AG04450 (cell line): ENCODE measurements at regions not wholly inside any gene's neighbourhood (a gene's known extent, or its start where the extent isn't known, plus 50 kb on each side); places are given as distances from the start of the nearest gene placed in this dataset.

Experiments used
- CTCF ChIA-PET: fragments of 300-600, 350-600 bp; formaldehyde crosslinking; extraction: SDS; loops from one replicate; lab custom pipeline; 2022; ENCODE audit warnings: antibody characterized with exemption, inconsistent platforms; lab: Charles Lee
- POLR2A ChIA-PET: fragments of 350-600 bp; formaldehyde crosslinking; extraction: SDS; loops from one replicate; lab custom pipeline; 2021; ENCODE audit warnings: antibody characterized with exemption, inconsistent platforms; lab: Yijun Ruan, JAX
- DNase-seq: peaks from one replicate; pipeline ENCODE4 v3.0.0-alpha.2; 2011; ENCODE audit warnings: low read depth, low spot score
- H3K27ac ChIP-seq: one replicate; pipeline ENCODE4 v1.5.1; 2012; ENCODE audit warnings: low read depth, low read length, control low read depth
- H3K27me3 ChIP-seq: one replicate; pipeline ENCODE4 v1.6.0; 2012; ENCODE audit warnings: low read length; ENCODE audit not compliant: control insufficient read depth, insufficient read depth
- H3K4me3 ChIP-seq: 2 replicates; pipeline ENCODE4 v1.5.1; 2011; ENCODE audit warnings: mild to moderate bottlenecking, low read depth, low read length, control low read depth
- H3K9me3 ChIP-seq: 2 replicates; pipeline ENCODE4 v1.5.1; 2012; ENCODE audit warnings: low read length; ENCODE audit not compliant: control insufficient read depth, insufficient read depth
- TF ChIP-seq, protein P1 (sequence below): IDR thresholded peaks from 2 replicates; pipeline ENCODE4 v1.5.1; 2011; ENCODE audit warnings: low read depth, low read length, control low read depth, inconsistent platforms

DNA sequence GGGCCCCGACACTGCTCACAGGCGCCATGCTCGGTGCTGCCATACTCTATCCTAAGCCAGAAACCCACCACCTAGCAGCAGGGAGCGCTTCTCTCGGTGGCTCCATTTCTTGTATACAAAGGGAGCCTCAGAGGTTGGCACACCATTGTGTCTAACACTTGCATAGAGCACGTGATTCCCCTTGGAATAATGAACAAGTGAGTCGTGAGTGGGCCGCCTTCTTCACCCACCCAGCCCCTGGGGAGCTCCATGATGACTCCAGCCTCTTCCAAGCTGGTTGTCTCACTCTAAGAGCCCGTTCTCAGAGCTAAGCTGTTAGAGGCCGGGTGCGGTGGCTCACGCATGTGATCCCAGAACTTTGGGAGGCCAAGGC lies 82.3 kb upstream of the ZNF469 start:
- no peak for DNase-seq

DNA sequence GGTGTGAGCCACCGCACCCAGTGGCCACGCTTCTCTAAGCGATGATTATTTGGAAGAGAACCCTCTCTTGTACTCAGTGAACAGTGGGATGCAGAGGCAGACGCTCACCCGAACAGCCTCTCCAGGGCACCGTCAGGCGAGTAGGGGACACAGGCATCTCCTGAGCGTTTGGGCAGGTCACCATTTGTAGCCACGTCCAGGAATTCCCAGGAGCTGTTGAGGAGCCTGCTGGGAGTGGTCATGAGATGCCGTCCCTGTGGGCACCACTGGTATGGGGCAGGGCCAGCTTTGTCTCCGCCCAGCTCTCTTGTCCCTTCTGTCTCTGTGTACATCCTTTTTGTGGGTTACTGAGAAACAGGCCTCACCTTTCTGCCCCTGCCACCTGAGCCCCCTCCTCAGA lies 81.3 kb upstream of the ZNF469 start:
- Histone ChIP-seq H3K27me3 (no peaks in the 10 kb centered on the region), H3K4me3 (no peak overlapping the region), H3K27ac (no peak overlapping the region), H3K9me3 (peaks cover 12% of the 10 kb centered on the region)
- POLR2A ChIA-PET: no interaction called here
- CTCF ChIA-PET: no interaction called here
- TF ChIP-seq, protein P1, sequence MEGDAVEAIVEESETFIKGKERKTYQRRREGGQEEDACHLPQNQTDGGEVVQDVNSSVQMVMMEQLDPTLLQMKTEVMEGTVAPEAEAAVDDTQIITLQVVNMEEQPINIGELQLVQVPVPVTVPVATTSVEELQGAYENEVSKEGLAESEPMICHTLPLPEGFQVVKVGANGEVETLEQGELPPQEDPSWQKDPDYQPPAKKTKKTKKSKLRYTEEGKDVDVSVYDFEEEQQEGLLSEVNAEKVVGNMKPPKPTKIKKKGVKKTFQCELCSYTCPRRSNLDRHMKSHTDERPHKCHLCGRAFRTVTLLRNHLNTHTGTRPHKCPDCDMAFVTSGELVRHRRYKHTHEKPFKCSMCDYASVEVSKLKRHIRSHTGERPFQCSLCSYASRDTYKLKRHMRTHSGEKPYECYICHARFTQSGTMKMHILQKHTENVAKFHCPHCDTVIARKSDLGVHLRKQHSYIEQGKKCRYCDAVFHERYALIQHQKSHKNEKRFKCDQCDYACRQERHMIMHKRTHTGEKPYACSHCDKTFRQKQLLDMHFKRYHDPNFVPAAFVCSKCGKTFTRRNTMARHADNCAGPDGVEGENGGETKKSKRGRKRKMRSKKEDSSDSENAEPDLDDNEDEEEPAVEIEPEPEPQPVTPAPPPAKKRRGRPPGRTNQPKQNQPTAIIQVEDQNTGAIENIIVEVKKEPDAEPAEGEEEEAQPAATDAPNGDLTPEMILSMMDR: no peak
- DNase-seq: no peak

More for the DNA sequence above, 82.3 kb upstream of the ZNF469 start:
- POLR2A ChIA-PET: no interaction called here
- CTCF ChIA-PET: no interaction called here
- TF ChIP-seq, protein P1: no peak
- Histone ChIP-seq H3K9me3 (peaks cover 12% of the 10 kb centered on the region), H3K4me3 (no peak overlapping the region), H3K27me3 (no peaks in the 10 kb centered on the region), H3K27ac (no peak overlapping the region)

DNA sequence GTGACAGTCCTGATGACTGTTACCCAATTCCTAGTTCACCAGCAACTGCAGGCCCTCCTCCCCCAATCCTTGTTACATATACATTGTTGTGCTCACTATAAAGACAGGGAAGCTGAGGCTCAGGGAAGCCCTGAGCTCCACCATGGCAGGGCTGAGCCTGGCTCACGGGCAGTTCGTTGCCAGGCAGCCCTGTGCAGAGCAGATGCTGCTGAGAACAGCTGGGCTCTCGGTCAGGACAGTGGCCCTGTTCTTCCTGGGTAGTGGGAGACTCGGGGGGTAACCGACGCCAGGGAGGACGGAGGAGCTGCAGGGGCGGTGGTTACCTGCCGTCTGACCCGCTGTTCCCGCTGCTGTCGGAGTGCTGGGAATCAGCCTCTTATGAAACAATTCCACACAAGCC lies 80.9 kb upstream of the ZNF469 start:
- TF ChIP-seq, protein P1: no peak
- H3K9me3 ChIP-seq: peaks cover 12% of the 10 kb centered on the region
- ChIA-PET CTCF (no interaction called here), POLR2A (no interaction called here)
- no peak overlapping the region for H3K4me3 ChIP-seq
- no peaks in the 10 kb centered on the region for H3K27me3 ChIP-seq
- no peak overlapping the region for H3K27ac ChIP-seq
- no peak for DNase-seq

DNA sequence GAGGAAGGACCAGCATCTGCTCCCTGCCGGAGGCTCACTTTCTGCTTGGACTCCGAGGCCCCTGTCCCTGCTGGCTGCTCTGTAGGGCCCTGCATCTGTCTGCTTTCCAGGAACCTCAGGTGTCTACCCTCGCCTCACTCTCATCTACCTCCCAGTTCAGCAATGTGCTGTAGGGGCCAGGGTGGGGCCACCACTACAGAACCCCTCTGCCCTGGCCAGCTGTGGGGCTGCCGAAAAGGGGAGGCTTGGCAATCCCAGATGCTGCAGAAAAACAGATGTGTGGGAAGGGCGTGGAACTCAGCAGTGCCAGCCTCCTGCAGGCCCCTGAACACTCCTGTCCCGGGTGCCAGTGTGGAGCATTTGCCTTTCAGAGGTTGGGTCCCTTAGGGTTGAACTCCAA lies 80.1 kb upstream of the ZNF469 start:
- CTCF ChIA-PET: no interaction called here
- Histone ChIP-seq H3K27ac (peak overlapping the region; percentile 99), H3K27me3 (no peaks in the 10 kb centered on the region), H3K4me3 (no peak overlapping the region), H3K9me3 (peaks cover 12% of the 10 kb centered on the region)
- no peak for DNase-seq
- TF ChIP-seq, protein P1: no peak
- POLR2A ChIA-PET: no interaction called here

DNA sequence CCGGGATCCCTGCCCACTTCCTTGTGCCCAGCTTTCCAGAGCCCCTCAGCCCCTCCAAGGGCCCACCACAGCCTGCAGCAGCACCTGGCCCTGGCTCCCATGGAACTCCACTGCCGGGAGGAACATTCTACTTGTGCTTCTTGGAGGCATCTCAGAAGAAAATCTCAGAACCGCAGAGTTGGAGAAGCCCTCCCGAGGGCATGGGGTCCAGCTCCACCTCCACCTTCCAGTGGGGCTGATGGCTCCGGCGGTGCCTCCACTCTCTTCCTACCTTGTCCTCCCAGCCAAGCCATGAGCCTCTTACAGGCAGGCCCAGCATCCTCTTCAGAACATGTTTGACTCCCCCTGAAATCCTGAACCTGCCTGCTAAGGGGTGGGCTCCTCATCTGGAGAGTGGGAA lies 79.4 kb upstream of the ZNF469 start:
- peak overlapping the region; percentile 99 for H3K27ac ChIP-seq
- no peaks in the 10 kb centered on the region for H3K27me3 ChIP-seq
- DNase-seq: no peak
- no peak overlapping the region for H3K4me3 ChIP-seq
- ChIA-PET POLR2A (interaction anchor here (1.9 kb wide), 1 partner anchor 29 kb away, joined by 22 read pairs; no protein-coding TSS in a partner anchor), CTCF (no interaction called here)
- TF ChIP-seq, protein P1: no peak
- H3K9me3 ChIP-seq: peaks cover 12% of the 10 kb centered on the region
